ENCODE measurements at regions not wholly inside any gene's neighbourhood (a gene's known extent, or its start where the extent isn't known, plus 50 kb on each side); places are given as distances from the start of the nearest gene placed in this dataset.

DNA sequence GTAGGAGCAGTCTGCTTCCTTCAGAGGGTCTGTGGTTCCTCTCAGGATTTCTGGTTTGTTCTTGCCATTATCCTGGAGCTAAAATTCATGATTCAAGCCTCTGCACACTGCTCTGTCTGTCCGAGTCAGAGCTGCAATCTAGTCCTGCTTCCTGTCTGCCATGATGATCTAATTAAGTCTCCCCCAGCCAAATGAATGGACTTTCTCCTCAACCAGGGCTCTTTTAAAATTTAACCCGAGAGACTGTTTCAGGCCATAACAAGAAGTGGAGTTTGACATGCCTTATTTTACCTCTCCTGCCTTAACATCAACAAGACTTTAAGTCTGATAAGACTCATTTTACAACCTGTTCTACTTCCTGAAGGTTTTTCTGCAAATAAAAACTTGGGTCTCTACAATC lies 1009.6 kb upstream of the DDX18 start:
- TF ChIP-seq, protein P1, sequence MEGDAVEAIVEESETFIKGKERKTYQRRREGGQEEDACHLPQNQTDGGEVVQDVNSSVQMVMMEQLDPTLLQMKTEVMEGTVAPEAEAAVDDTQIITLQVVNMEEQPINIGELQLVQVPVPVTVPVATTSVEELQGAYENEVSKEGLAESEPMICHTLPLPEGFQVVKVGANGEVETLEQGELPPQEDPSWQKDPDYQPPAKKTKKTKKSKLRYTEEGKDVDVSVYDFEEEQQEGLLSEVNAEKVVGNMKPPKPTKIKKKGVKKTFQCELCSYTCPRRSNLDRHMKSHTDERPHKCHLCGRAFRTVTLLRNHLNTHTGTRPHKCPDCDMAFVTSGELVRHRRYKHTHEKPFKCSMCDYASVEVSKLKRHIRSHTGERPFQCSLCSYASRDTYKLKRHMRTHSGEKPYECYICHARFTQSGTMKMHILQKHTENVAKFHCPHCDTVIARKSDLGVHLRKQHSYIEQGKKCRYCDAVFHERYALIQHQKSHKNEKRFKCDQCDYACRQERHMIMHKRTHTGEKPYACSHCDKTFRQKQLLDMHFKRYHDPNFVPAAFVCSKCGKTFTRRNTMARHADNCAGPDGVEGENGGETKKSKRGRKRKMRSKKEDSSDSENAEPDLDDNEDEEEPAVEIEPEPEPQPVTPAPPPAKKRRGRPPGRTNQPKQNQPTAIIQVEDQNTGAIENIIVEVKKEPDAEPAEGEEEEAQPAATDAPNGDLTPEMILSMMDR (IDR thresholded peaks at IDR 0.05), result no peak
- no peak for TF ChIP-seq POLR2A (IDR thresholded peaks at IDR 0.05)

Data from Peyer's patch (tissue), 4 donors.